Memory B cell (primary cell): ENCODE measurements at regions not wholly inside any gene's neighbourhood (a gene's known extent, or its start where the extent isn't known, plus 50 kb on each side); places are given as distances from the start of the nearest gene placed in this dataset.
"Not testable (repeated sequence)": the region's sequence is repeated elsewhere in the genome, so short reads cannot be mapped to it uniquely, and the experiment has no call there.

Experiments used
- ATAC-seq: fragments of 150-1000 bp; cut with Tn5 transposase; 2 replicates; pipeline ENCODE4 v1.10.0; 2021; ENCODE audit warnings: low read depth, mild to moderate bottlenecking, moderate library complexity
- DNase-seq, 2 donors: peaks; one replicate each; pipeline ENCODE4 v3.0.0; 2022; ENCODE audit warnings: low spot score in 2 of 2
- H3K27ac Mint-ChIP-seq: one replicate; pipeline ENCODE4 v1.8.0; 2022; ENCODE audit warnings: mild to moderate bottlenecking, moderate library complexity, mixed read lengths
- H3K27me3 Mint-ChIP-seq: one replicate; pipeline ENCODE4 v1.8.0; 2022; ENCODE audit warnings: mixed read lengths
- H3K36me3 Mint-ChIP-seq: one replicate; pipeline ENCODE4 v1.8.0; 2022; ENCODE audit warnings: mild to moderate bottlenecking, mixed read lengths
- H3K4me1 Mint-ChIP-seq: one replicate; pipeline ENCODE4 v1.8.0; 2022; ENCODE audit warnings: mixed read lengths
- H3K4me3 Mint-ChIP-seq: one replicate; pipeline ENCODE4 v1.8.0; 2022; ENCODE audit warnings: mild to moderate bottlenecking, moderate library complexity, mixed read lengths
- H3K9me3 Mint-ChIP-seq: one replicate; pipeline ENCODE4 v1.8.0; 2022; ENCODE audit warnings: mixed read lengths

DNA sequence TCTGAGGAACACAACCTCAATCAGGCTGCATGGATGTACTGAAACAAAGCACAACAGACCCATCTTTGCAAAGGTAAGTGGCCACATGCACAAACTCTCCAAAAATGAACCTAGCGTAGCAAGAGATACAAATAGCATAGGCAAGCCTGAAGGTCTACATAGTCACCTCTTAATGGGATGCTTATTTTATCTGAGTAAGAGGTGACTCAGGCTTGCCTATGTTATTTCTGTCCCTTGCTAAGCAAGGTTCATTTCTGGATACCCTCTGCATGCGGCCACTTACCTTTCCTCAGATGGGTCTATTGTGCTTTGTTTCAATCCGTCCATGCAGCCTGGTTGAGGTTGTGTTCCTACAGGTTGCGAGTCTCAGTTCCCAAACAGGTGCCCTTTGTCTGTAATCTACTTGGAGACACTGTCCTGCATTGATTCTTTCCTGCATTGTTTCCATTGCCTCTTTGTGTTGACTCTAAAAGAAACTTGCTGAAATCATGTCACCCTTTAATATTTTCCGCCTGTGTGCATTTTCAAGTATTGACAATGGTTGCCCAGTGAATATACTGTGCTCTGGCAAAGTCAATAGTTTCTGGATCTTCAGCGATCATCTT lies 291.8 kb upstream of the LYZL1 start:
- H3K36me3 Mint-ChIP-seq, result no peaks in the 10 kb centered on the region
- H3K27ac Mint-ChIP-seq, result no peak overlapping the region
- H3K4me3 Mint-ChIP-seq, result no peak overlapping the region
- no peaks in the 10 kb centered on the region for H3K9me3 Mint-ChIP-seq
- H3K4me1 Mint-ChIP-seq, result no peaks in the 10 kb centered on the region
- DNase-seq (no peak), ATAC-seq (no peak)
- no peaks in the 10 kb centered on the region for H3K27me3 Mint-ChIP-seq

DNA sequence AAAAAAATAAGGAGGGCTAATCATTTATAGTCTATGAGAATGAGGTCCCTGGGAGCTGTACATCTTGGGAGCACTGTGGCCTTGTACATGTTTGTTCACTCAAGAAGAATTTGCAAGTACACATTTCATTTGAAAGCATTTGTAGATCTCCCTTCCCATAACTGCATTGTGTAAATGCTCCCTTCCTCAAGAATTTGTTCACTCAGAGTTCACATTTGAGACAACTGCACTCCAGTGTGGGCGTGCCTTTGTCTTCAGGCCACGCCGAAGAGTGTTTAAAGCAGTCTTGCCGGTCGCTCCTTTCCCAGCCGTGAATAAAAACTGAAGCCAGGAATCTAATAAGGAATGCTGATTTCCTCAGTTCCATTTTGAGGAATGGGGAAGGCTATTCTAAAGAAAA lies 291.1 kb upstream of the LYZL1 start:
- no peak for ATAC-seq

DNA sequence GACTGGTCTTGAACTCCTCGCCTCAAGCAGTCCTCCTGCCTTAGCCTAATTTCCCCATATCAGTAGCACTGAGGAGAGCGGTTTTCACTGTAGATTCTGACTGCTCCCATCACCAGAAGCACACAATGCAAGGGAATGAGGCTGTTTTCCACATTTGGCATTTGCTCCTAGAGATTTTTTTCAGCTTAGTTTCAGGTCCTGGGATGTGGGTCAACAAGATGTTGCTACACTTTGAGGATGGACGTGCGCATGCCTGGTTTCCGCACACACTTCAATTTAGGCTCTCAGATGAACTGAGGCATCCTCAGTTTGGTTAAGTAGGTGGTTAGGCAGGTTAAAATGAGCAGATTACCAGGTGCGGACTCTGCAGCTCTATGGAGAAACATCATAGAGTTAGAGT lies 287.1 kb upstream of the LYZL1 start:
- ATAC-seq (no peak), DNase-seq (no peak)
- H3K27me3 Mint-ChIP-seq, result no peaks in the 10 kb centered on the region
- H3K27ac Mint-ChIP-seq, result no peak overlapping the region
- no peaks in the 10 kb centered on the region for H3K36me3 Mint-ChIP-seq
- H3K4me3 Mint-ChIP-seq, result no peak overlapping the region
- no peaks in the 10 kb centered on the region for H3K4me1 Mint-ChIP-seq
- H3K9me3 Mint-ChIP-seq, result no peaks in the 10 kb centered on the region

More for the DNA sequence above, 291.1 kb upstream of the LYZL1 start:
- H3K27ac Mint-ChIP-seq, result no peak overlapping the region
- no peaks in the 10 kb centered on the region for H3K4me1 Mint-ChIP-seq
- H3K27me3 Mint-ChIP-seq, result no peaks in the 10 kb centered on the region
- H3K36me3 Mint-ChIP-seq, result no peaks in the 10 kb centered on the region
- no peaks in the 10 kb centered on the region for H3K9me3 Mint-ChIP-seq
- H3K4me3 Mint-ChIP-seq, result no peak overlapping the region
- DNase-seq, result no peak

DNA sequence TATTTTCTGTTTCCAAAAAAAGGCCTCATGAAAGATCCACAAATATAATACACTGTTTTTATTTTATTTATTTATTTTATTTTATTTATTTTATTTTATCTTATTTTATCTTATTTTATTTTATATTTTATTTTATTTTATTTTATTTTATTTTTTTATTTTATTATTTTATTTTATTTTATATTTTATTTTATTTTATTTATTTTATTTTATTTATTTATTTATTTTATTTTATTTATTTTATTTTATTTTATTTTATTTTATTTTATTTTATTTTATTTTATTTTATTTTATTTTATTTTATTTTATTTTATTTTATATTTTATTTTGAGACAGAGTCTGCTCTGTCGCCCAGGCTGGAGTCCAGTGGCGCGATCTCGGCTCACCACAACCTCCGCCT lies 285.9 kb upstream of the LYZL1 start:
- not testable (repeated sequence) for ATAC-seq, H3K4me3 Mint-ChIP-seq, H3K36me3 Mint-ChIP-seq, H3K27me3 Mint-ChIP-seq, H3K27ac Mint-ChIP-seq, DNase-seq, H3K4me1 Mint-ChIP-seq, H3K9me3 Mint-ChIP-seq

DNA sequence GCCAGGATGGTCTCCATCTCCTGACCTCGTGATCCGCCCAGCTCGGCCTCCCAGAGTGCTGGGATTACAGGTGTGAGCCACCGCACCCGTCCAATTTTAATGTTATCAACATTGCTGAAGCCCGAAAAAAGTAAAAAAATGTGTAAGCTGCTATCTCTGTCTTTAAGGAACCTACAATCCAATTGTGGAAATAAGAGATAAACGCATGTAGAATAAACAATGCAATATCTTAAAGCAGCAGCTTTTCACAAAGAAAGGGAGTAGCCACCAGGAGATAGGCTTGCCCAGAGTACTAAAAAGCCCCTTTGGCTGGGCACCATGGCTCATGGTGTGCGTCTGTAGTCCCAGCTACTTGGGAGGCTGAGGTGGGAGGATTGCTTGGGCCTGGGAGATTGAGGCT lies 282.9 kb upstream of the LYZL1 start:
- no peaks in the 10 kb centered on the region for H3K4me1 Mint-ChIP-seq
- H3K36me3 Mint-ChIP-seq, result no peaks in the 10 kb centered on the region
- no peak overlapping the region for H3K4me3 Mint-ChIP-seq
- H3K9me3 Mint-ChIP-seq, result peaks cover 3% of the 10 kb centered on the region
- H3K27me3 Mint-ChIP-seq, result no peaks in the 10 kb centered on the region
- DNase-seq, result no peak
- H3K27ac Mint-ChIP-seq, result no peak overlapping the region
- ATAC-seq, result no peak

DNA sequence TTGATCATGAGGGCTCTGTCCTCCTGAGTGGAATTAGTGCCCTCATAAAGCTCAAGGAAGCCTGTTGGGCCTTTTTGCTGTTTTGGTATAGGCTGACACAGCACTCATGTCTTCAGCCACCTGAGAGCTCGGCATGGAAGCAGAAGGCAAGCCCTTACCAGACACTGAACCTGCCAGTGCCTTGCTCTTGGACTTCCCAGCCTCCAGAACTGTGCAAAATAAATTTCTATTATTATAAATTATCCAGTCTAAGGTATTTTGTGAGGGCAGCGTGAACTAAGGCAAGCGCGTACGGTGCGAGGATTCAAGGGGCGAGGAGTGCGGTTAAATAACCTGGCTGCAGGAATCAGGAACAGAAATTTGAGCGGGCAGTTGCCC lies 281.5 kb upstream of the LYZL1 start:
- no peak for ATAC-seq
- no peaks in the 10 kb centered on the region for H3K4me1 Mint-ChIP-seq
- no peak overlapping the region for H3K4me3 Mint-ChIP-seq
- DNase-seq, result no peak
- no peaks in the 10 kb centered on the region for H3K36me3 Mint-ChIP-seq
- no peaks in the 10 kb centered on the region for H3K27me3 Mint-ChIP-seq
- no peak overlapping the region for H3K27ac Mint-ChIP-seq
- H3K9me3 Mint-ChIP-seq, result peaks cover 3% of the 10 kb centered on the region

DNA sequence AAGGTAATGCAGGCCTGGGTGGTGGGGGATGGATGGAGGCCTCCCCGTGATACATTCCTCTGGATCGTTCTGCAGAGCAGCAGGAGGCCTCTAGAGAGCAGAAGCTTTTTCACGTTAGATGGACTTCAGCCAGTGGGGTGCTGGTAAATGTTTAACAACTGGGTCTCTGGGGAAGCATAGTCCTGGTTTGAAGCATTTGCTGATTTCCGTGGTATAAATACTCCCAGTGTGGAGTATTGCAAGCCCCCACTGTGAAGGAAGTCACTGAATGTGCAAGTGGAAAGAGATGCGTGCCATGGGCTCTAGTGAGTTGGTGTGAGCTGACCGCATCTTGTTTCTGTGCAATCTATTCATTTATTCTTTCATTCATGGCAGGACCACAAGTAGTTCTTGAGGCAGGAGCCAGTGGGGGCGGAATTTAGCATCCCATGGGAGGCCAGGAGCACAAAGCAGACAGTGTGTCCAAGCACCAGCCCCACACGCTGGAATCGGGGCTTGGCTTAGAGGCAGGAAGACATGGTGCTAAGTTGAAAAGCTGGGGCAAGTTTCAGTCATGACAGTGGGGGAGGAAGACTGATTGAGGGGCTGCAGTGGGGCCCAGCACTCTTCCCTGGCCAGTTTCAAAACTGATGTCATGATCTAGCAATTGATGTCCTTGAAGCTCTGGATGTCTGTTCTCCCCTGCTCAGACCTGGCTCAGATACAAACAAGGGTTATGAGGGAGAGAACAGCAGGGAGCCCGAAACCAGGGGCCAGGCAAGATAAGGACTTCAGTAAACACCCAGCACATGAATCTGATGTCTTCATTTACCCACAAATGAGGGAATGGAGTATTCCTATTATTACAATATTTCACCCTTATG lies 280.9 kb upstream of the LYZL1 start:
- Mint-ChIP-seq H3K27ac (no peak overlapping the region), H3K36me3 (no peaks in the 10 kb centered on the region), H3K27me3 (no peaks in the 10 kb centered on the region), H3K9me3 (peaks cover 3% of the 10 kb centered on the region), H3K4me1 (no peaks in the 10 kb centered on the region), H3K4me3 (no peak overlapping the region)
- ATAC-seq, result no peak
- no peak for DNase-seq

DNA sequence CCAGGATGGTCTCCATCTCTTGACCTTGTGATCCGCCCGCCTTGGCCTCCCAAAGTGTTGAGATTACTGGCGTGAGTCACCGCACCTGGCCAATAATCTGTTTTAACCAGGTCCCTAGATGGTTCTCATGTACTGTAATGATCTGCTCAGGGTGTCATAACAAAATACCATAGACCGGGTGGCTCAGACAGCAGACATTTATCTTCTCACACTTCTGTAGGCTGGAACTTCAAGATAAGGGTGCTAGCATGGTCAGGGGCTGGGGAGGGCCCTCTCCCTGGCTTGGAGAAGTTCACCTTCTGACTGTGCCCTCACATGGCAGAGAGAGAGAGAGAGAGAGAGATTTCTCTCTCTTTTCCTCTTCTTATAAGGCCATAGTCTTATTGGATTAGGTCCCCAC lies 279.4 kb upstream of the LYZL1 start:
- H3K27ac Mint-ChIP-seq, result no peak overlapping the region

DNA sequence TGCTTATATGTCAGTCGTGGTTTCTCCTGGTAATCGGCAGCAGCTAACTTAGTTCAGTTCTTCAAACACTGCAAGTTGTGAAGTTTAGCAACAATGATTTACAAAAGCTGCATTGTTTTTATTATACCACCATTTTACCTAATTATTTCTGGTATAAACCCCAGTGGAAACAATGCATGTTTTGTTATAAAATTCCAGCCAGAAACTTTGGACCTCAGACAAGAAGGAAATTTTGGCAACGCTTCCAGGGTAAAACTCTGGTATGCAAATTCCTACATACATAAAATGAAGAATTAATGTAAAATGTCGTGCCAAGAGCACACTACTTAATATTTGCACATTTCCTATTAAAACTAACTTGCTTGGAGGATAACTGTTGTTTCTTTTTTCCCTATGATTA lies 277.4 kb upstream of the LYZL1 start:
- H3K36me3 Mint-ChIP-seq, result no peaks in the 10 kb centered on the region
- ATAC-seq (no peak), DNase-seq (no peak)
- H3K4me3 Mint-ChIP-seq, result no peak overlapping the region
- no peaks in the 10 kb centered on the region for H3K27me3 Mint-ChIP-seq
- no peaks in the 10 kb centered on the region for H3K4me1 Mint-ChIP-seq
- H3K27ac Mint-ChIP-seq, result no peak overlapping the region
- peaks cover 3% of the 10 kb centered on the region for H3K9me3 Mint-ChIP-seq

More for the DNA sequence above, 279.4 kb upstream of the LYZL1 start:
- no peaks in the 10 kb centered on the region for H3K4me1 Mint-ChIP-seq
- no peak overlapping the region for H3K4me3 Mint-ChIP-seq
- no peak for ATAC-seq
- no peak for DNase-seq
- no peaks in the 10 kb centered on the region for H3K36me3 Mint-ChIP-seq
- peaks cover 3% of the 10 kb centered on the region for H3K9me3 Mint-ChIP-seq
- no peaks in the 10 kb centered on the region for H3K27me3 Mint-ChIP-seq

DNA sequence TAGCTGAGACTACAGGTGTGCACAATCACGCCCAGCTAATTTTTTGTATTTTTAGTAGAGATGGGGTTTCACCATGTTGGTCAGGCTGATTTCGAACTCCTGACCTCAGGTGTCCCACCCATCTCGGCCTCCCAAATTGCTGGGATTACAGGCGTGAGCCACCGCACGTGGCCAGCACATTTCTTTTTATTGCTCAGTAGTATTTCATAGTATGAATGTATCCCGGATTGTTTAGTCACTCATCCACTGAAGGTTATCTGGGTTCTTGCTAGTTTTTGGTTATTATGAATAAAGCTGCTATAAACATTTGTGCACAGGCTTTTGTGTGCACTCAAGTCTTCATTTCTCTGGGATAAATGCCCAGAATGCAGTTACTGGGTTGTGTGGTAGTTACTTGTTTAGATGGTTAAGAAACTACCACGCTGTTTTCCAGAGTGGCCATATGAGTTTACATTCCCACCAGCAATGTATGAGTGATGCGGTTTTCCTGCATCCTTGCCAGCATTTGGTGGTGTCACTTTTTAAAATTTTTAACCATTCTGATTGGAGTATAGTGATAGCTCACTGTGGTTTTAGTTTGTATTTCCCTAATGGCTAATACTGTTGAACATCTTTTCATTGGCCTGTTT lies 275.8 kb upstream of the LYZL1 start:
- H3K36me3 Mint-ChIP-seq, result no peaks in the 10 kb centered on the region
- H3K27me3 Mint-ChIP-seq, result no peaks in the 10 kb centered on the region
- no peak overlapping the region for H3K27ac Mint-ChIP-seq
- DNase-seq, result no peak
- ATAC-seq, result no peak
- H3K9me3 Mint-ChIP-seq, result peaks cover 3% of the 10 kb centered on the region
- no peak overlapping the region for H3K4me3 Mint-ChIP-seq
- H3K4me1 Mint-ChIP-seq, result no peaks in the 10 kb centered on the region

DNA sequence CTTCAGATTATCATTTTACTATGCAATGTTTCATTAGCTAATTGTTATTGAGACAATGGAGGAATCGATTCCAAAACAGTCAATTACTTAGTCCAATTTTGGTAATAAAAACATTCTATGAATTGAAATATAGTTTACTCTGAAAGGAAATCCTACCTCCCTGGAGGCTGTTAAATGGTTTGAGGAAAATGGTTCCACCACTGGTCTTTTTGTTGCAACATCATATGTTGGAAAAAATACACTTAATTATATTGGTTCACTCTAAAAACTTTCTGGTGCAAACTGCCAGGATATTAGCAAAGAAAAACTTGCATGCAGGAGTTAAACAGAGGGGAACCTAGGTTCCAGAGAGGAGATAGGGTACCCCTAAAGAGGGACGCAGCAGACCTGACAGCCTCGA lies 267.3 kb upstream of the LYZL1 start:
- no peak overlapping the region for H3K27ac Mint-ChIP-seq
- H3K9me3 Mint-ChIP-seq, result peaks cover 1% of the 10 kb centered on the region
- H3K4me1 Mint-ChIP-seq, result no peaks in the 10 kb centered on the region
- DNase-seq (no peak), ATAC-seq (no peak)
- H3K4me3 Mint-ChIP-seq, result no peak overlapping the region
- no peaks in the 10 kb centered on the region for H3K36me3 Mint-ChIP-seq
- no peaks in the 10 kb centered on the region for H3K27me3 Mint-ChIP-seq

DNA sequence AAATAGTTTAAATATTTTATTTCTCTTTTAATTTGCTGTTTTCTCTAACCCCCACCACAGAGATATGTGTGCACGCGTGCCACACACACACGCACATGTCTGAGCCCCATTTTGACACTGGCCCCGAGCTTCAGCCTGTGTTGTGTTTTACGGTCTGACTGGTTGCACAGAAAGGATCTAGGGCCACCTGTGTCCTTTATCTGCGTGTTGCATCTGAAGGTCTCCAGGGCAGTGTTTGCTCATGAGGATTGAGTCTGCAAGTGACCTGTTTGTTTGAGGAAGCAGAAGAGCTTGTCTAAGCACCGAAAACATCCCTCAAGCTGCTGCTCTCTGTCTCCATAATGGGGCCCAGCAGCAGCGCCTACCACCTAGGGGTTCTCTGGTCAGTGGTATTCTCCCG lies 266.4 kb upstream of the LYZL1 start:
- ATAC-seq, result no peak
- peaks cover 1% of the 10 kb centered on the region for H3K9me3 Mint-ChIP-seq
- no peak overlapping the region for H3K4me3 Mint-ChIP-seq
- DNase-seq, result no peak
- H3K27ac Mint-ChIP-seq, result no peak overlapping the region
- no peaks in the 10 kb centered on the region for H3K4me1 Mint-ChIP-seq
- no peaks in the 10 kb centered on the region for H3K27me3 Mint-ChIP-seq
- no peaks in the 10 kb centered on the region for H3K36me3 Mint-ChIP-seq

DNA sequence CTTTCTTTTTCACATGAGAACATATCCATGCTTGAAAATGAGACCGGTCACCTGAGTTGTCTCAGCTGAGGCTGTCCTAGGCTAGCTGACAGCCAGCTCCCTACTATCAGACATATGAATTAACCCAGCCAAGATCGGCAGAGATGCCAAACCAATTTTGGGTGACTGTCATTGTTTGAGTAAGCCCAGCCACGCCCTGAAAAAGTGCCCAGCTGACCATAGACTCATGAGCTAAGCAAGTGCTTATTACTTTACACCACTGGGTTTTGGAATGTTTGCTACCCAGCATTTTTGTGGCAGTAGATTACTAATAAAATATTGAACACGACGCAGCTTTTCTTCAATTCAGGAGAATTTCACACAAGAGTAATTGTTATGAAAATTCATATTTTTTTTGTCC lies 265.2 kb upstream of the LYZL1 start:
- H3K27ac Mint-ChIP-seq, result no peak overlapping the region
- H3K4me3 Mint-ChIP-seq, result no peak overlapping the region
- ATAC-seq, result no peak
- H3K27me3 Mint-ChIP-seq, result no peaks in the 10 kb centered on the region
- no peak for DNase-seq
- no peaks in the 10 kb centered on the region for H3K36me3 Mint-ChIP-seq
- no peaks in the 10 kb centered on the region for H3K4me1 Mint-ChIP-seq
- peaks cover 1% of the 10 kb centered on the region for H3K9me3 Mint-ChIP-seq

DNA sequence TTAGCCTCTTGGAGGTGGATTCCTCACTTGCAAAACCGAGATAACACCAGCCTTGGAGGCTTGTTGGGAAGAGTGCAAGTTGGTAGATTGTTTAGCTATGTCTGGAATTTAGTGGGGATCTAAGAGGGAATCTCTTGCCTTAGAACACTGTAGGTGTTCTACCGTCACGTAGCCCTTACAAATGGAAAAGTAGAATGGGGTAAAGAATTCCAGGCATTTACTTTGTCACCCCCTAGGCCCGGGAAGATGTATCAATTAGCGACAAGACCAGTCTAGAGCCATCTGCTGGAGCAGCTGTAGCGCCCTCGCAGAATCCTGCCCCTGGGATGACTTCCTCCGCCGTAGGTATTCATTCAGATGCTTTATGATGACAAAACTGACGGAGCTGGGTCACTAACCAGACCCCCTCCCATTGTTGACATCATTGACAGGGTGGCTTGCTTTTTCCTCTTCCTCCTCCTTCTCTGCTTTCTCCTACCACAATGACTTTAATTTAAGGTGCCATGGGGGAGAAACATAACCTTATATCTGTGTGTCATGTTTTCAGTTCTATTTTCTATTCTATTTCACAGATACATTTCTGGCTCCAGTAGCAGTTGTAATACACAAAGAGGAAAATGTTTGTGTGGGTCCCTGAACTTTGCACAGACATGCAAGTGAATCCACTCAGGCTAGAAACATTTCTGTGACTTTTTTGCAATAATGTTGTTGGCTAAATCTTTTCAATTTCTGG lies 262.6 kb upstream of the LYZL1 start:
- DNase-seq, result no peak
- no peak overlapping the region for H3K27ac Mint-ChIP-seq
- no peaks in the 10 kb centered on the region for H3K27me3 Mint-ChIP-seq
- H3K4me1 Mint-ChIP-seq, result no peaks in the 10 kb centered on the region
- no peaks in the 10 kb centered on the region for H3K36me3 Mint-ChIP-seq
- no peaks in the 10 kb centered on the region for H3K9me3 Mint-ChIP-seq
- no peak for ATAC-seq
- H3K4me3 Mint-ChIP-seq, result no peak overlapping the region
